ENCODE measurements at regions not wholly inside any gene's neighbourhood (a gene's known extent, or its start where the extent isn't known, plus 50 kb on each side); places are given as distances from the start of the nearest gene placed in this dataset.

DNA sequence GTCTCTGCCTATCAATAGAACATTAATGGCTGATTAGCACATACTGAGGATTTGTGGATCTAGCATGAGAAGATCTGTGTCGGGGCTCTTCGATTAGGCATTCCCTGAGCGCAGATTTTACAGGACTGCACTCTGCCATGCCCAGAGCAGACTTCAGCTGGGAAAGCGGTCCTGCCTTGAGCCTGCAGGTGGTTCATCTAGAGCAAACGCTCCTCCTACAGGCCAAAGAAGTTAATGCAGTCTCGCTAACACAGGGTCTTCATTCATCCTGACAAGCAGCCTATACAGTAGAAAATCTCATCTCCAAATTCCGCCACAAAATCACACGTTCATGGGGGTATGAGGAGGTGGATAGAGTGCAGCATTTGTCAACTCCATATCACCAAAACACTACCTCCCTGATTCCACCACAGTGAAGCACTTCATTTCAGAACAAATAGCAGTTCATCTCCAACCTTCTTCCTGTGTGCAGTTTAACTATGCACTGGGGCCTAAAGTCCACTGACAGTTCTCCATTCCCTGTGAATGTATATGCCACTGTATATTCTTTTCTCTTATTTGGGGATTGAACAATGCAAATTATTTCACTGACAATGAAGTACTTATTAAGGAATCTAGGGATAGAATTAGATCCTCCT is 405.8 kb downstream of the IGSF11 start:
- Histone ChIP-seq H3K4me3 (no peak overlapping the region), H3K4me1 (no peaks in the 10 kb centered on the region), H3K27me3 (ENCODE audit: low read depth) (no peaks in the 10 kb centered on the region), H3K36me3 (no peaks in the 10 kb centered on the region), H3K27ac (no peak overlapping the region), H3K9me3 (no peaks in the 10 kb centered on the region)
- TF ChIP-seq, protein P1, sequence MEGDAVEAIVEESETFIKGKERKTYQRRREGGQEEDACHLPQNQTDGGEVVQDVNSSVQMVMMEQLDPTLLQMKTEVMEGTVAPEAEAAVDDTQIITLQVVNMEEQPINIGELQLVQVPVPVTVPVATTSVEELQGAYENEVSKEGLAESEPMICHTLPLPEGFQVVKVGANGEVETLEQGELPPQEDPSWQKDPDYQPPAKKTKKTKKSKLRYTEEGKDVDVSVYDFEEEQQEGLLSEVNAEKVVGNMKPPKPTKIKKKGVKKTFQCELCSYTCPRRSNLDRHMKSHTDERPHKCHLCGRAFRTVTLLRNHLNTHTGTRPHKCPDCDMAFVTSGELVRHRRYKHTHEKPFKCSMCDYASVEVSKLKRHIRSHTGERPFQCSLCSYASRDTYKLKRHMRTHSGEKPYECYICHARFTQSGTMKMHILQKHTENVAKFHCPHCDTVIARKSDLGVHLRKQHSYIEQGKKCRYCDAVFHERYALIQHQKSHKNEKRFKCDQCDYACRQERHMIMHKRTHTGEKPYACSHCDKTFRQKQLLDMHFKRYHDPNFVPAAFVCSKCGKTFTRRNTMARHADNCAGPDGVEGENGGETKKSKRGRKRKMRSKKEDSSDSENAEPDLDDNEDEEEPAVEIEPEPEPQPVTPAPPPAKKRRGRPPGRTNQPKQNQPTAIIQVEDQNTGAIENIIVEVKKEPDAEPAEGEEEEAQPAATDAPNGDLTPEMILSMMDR (IDR thresholded peaks at IDR 0.05), result peak; percentile 70
- ATAC-seq (peak; percentile 76 to 88), DNase-seq (no peak)
- intact Hi-C loops (cut with DNase I), result no loop called here

DNA sequence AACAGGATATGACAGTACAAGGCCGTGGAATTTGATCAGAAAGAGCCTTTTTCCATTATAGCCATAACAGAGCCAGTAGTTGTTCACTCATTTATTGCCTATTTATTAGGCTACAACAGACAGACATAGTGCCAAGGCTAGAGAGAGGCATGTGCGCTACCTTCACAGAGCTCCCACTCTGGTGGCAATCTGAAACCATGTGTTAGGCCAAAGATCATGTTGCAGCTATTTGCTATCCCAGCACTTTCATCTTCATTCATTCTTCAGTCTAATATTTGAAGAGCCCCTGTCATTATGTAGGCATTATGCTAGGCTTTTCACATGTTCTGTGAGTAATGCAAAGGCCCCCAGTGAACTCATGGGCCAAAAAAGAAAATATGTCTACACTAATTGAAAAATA is 404.8 kb downstream of the IGSF11 start:
- H3K27me3 ChIP-seq (ENCODE audit: low read depth), result no peaks in the 10 kb centered on the region
- H3K36me3 ChIP-seq, result no peaks in the 10 kb centered on the region
- TF ChIP-seq, protein P1 (IDR thresholded peaks at IDR 0.05), result no peak
- H3K9me3 ChIP-seq, result no peaks in the 10 kb centered on the region
- H3K4me1 ChIP-seq, result no peaks in the 10 kb centered on the region
- ATAC-seq (no peak), DNase-seq (no peak)
- no peak overlapping the region for H3K27ac ChIP-seq
- no peak overlapping the region for H3K4me3 ChIP-seq
- intact Hi-C loops (cut with DNase I), result no loop called here

DNA sequence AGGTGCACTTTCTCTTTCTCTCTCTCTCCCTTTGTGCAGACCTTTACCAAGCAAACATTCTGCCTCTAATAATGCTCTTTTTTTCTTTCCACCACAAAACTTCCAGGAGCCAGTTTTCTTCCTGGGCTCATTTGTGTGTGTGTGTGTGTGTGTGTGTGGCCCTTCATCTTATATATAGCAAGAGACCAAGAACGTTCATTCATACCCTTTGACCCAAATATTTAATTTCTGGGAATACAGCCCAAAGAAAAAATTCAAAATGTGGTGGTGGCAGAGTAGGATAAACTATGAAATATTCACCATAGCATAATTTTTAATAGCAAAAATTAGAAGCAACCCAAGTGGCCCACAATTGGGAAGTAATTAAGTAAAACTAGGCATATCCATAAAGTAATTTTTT is 398.9 kb downstream of the IGSF11 start:
- Histone ChIP-seq H3K4me1 (no peaks in the 10 kb centered on the region), H3K9me3 (no peaks in the 10 kb centered on the region), H3K27me3 (ENCODE audit: low read depth) (peaks cover 6% of the 10 kb centered on the region), H3K4me3 (no peak overlapping the region), H3K27ac (no peak overlapping the region), H3K36me3 (no peaks in the 10 kb centered on the region)
- no peak for ATAC-seq
- intact Hi-C loops (cut with DNase I), result no loop called here
- TF ChIP-seq, protein P1 (IDR thresholded peaks at IDR 0.05), result no peak
- no peak for DNase-seq

DNA sequence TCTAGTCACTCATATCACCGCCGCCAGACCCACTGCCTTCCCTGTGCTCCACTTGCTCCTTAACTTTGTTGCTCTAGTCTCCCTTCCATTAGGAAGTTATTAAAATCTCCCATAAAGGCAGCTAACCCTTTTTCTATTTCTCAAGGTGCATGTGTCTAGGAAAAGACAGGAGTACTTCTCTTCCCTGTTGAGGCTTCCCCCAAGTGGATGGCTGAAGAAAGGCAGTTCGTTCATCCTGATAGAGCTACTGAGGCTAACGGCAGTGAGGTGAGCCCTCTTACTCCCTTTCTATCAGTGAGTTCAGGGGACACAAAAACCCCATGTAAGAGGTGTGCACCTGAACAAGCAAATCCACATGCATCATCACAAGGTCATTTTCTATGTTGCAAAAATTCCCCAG is 397.8 kb downstream of the IGSF11 start:
- ATAC-seq (no peak), DNase-seq (no peak)
- Histone ChIP-seq H3K4me1 (no peaks in the 10 kb centered on the region), H3K27ac (no peak overlapping the region), H3K36me3 (no peaks in the 10 kb centered on the region), H3K27me3 (ENCODE audit: low read depth) (peaks cover 6% of the 10 kb centered on the region), H3K4me3 (no peak overlapping the region), H3K9me3 (no peaks in the 10 kb centered on the region)
- intact Hi-C loops (cut with DNase I), result no loop called here
- TF ChIP-seq, protein P1 (IDR thresholded peaks at IDR 0.05), result no peak

DNA sequence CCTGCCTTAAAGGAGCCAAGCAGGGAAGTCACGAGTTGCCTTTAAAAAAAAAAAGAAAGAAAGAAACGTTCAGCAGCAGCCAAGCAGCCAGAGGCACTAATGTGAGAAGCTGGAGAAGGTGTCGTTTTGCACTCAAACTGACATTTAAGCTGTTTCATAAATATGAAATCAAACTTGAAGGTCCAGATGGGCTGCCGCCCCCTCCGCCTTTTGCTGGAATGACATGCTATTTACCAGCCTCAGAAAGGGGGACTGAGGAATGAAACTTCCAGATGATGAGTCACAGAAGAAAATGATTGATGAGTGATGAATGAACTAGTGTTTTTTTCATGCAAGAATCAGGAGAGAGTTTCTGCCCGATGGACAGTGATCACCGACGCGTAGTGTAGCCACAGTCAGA is 396.8 kb downstream of the IGSF11 start:
- TF ChIP-seq, protein P1 (IDR thresholded peaks at IDR 0.05), result no peak
- Histone ChIP-seq H3K36me3 (no peaks in the 10 kb centered on the region), H3K9me3 (no peaks in the 10 kb centered on the region), H3K27me3 (ENCODE audit: low read depth) (peaks cover 6% of the 10 kb centered on the region), H3K4me3 (no peak overlapping the region), H3K27ac (no peak overlapping the region), H3K4me1 (no peaks in the 10 kb centered on the region)
- ATAC-seq, result no peak
- intact Hi-C loops (cut with DNase I), result no loop called here
- DNase-seq, result no peak

Data from lower lobe of right lung (tissue), 2 donors.